ENCODE measurements at regions not wholly inside any gene's neighbourhood (a gene's known extent, or its start where the extent isn't known, plus 50 kb on each side); places are given as distances from the start of the nearest gene placed in this dataset.

GRCh38 chr12:48286665-48287064 is 64.1 kb downstream of the ZNF641 start:
- Histone ChIP-seq H3K4me1 (ENCODE audit: control insufficient read depth, insufficient read depth, low read length) (peaks cover 6% of the 10 kb centered on the region), H3K9ac (ENCODE audit: low read depth, low read length) (no peak overlapping the region), H3K9me3 (ENCODE audit: control insufficient read depth, insufficient read depth, low read length) (no peaks in the 10 kb centered on the region), H3K4me3 (ENCODE audit: low read depth, low read length) (no peak overlapping the region), H3K27me3 (ENCODE audit: control insufficient read depth, insufficient read depth, low read length) (peaks cover 48% of the 10 kb centered on the region), H3K36me3 (ENCODE audit: control insufficient read depth, insufficient read depth, low read length) (no peaks in the 10 kb centered on the region)

GRCh38 chr12:48285751-48286650 is 64.7 kb downstream of the ZNF641 start:
- no peaks in the 10 kb centered on the region for H3K9me3 ChIP-seq (ENCODE audit: control insufficient read depth, insufficient read depth, low read length)
- no peaks in the 10 kb centered on the region for H3K36me3 ChIP-seq (ENCODE audit: control insufficient read depth, insufficient read depth, low read length)
- H3K27me3 ChIP-seq (ENCODE audit: control insufficient read depth, insufficient read depth, low read length), result peaks cover 54% of the 10 kb centered on the region
- H3K9ac ChIP-seq (ENCODE audit: low read depth, low read length), result no peak overlapping the region
- peaks cover 4% of the 10 kb centered on the region for H3K4me1 ChIP-seq (ENCODE audit: control insufficient read depth, insufficient read depth, low read length)
- H3K4me3 ChIP-seq (ENCODE audit: low read depth, low read length), result no peak overlapping the region

GRCh38 chr12:48281811-48282210 is 68.9 kb downstream of the ZNF641 start:
- Histone ChIP-seq H3K36me3 (ENCODE audit: control insufficient read depth, insufficient read depth, low read length) (no peaks in the 10 kb centered on the region), H3K9me3 (ENCODE audit: control insufficient read depth, insufficient read depth, low read length) (no peaks in the 10 kb centered on the region), H3K4me1 (ENCODE audit: control insufficient read depth, insufficient read depth, low read length) (peaks cover 9% of the 10 kb centered on the region), H3K9ac (ENCODE audit: low read depth, low read length) (no peak overlapping the region), H3K4me3 (ENCODE audit: low read depth, low read length) (no peak overlapping the region), H3K27me3 (ENCODE audit: control insufficient read depth, insufficient read depth, low read length) (peaks cover 85% of the 10 kb centered on the region)

GRCh38 chr12:48280572-48280971 is 70.1 kb downstream of the ZNF641 start:
- Histone ChIP-seq H3K36me3 (ENCODE audit: control insufficient read depth, insufficient read depth, low read length) (no peaks in the 10 kb centered on the region), H3K4me1 (ENCODE audit: control insufficient read depth, insufficient read depth, low read length) (peaks cover 5% of the 10 kb centered on the region), H3K4me3 (ENCODE audit: low read depth, low read length) (no peak overlapping the region), H3K27me3 (ENCODE audit: control insufficient read depth, insufficient read depth, low read length) (peaks cover 85% of the 10 kb centered on the region), H3K9me3 (ENCODE audit: control insufficient read depth, insufficient read depth, low read length) (no peaks in the 10 kb centered on the region), H3K9ac (ENCODE audit: low read depth, low read length) (no peak overlapping the region)

- Histone ChIP-seq H3K36me3 (ENCODE audit: control insufficient read depth, insufficient read depth, low read length) (no peaks in the 10 kb centered on the region), H3K4me3 (ENCODE audit: low read depth, low read length) (no peak overlapping the region), H3K9me3 (ENCODE audit: control insufficient read depth, insufficient read depth, low read length) (no peaks in the 10 kb centered on the region), H3K27me3 (ENCODE audit: control insufficient read depth, insufficient read depth, low read length) (peaks cover 84% of the 10 kb centered on the region), H3K4me1 (ENCODE audit: control insufficient read depth, insufficient read depth, low read length) (peaks cover 5% of the 10 kb centered on the region), H3K9ac (ENCODE audit: low read depth, low read length) (no peak overlapping the region)
Measured at GRCh38 chr12:48279601-48280000, 71.1 kb downstream of the ZNF641 start.

GRCh38 chr12:48279101-48279500 is 71.6 kb downstream of the ZNF641 start:
- H3K4me3 ChIP-seq (ENCODE audit: low read depth, low read length), result no peak overlapping the region
- H3K27me3 ChIP-seq (ENCODE audit: control insufficient read depth, insufficient read depth, low read length), result peaks cover 81% of the 10 kb centered on the region
- H3K9ac ChIP-seq (ENCODE audit: low read depth, low read length), result no peak overlapping the region
- peaks cover 5% of the 10 kb centered on the region for H3K4me1 ChIP-seq (ENCODE audit: control insufficient read depth, insufficient read depth, low read length)
- no peaks in the 10 kb centered on the region for H3K36me3 ChIP-seq (ENCODE audit: control insufficient read depth, insufficient read depth, low read length)
- no peaks in the 10 kb centered on the region for H3K9me3 ChIP-seq (ENCODE audit: control insufficient read depth, insufficient read depth, low read length)

GRCh38 chr12:48276621-48277020 is 73.5 kb upstream of the OR10AD1 start:
- H3K9ac ChIP-seq (ENCODE audit: low read depth, low read length), result no peak overlapping the region
- peaks cover 5% of the 10 kb centered on the region for H3K4me1 ChIP-seq (ENCODE audit: control insufficient read depth, insufficient read depth, low read length)
- no peaks in the 10 kb centered on the region for H3K9me3 ChIP-seq (ENCODE audit: control insufficient read depth, insufficient read depth, low read length)
- peaks cover 65% of the 10 kb centered on the region for H3K27me3 ChIP-seq (ENCODE audit: control insufficient read depth, insufficient read depth, low read length)
- H3K36me3 ChIP-seq (ENCODE audit: control insufficient read depth, insufficient read depth, low read length), result no peaks in the 10 kb centered on the region
- no peak overlapping the region for H3K4me3 ChIP-seq (ENCODE audit: low read depth, low read length)

- Histone ChIP-seq H3K36me3 (ENCODE audit: control insufficient read depth, insufficient read depth, low read length) (no peaks in the 10 kb centered on the region), H3K4me3 (ENCODE audit: low read depth, low read length) (no peak overlapping the region), H3K9ac (ENCODE audit: low read depth, low read length) (no peak overlapping the region), H3K9me3 (ENCODE audit: control insufficient read depth, insufficient read depth, low read length) (no peaks in the 10 kb centered on the region), H3K4me1 (ENCODE audit: control insufficient read depth, insufficient read depth, low read length) (no peaks in the 10 kb centered on the region), H3K27me3 (ENCODE audit: control insufficient read depth, insufficient read depth, low read length) (peaks cover 25% of the 10 kb centered on the region)
Measured at GRCh38 chr12:48266826-48267225, 63.7 kb upstream of the OR10AD1 start.

- Histone ChIP-seq H3K4me1 (ENCODE audit: control insufficient read depth, insufficient read depth, low read length) (no peaks in the 10 kb centered on the region), H3K9me3 (ENCODE audit: control insufficient read depth, insufficient read depth, low read length) (no peaks in the 10 kb centered on the region), H3K9ac (ENCODE audit: low read depth, low read length) (no peak overlapping the region), H3K36me3 (ENCODE audit: control insufficient read depth, insufficient read depth, low read length) (no peaks in the 10 kb centered on the region), H3K4me3 (ENCODE audit: low read depth, low read length) (no peak overlapping the region), H3K27me3 (ENCODE audit: control insufficient read depth, insufficient read depth, low read length) (peaks cover 25% of the 10 kb centered on the region)
Measured at GRCh38 chr12:48265777-48266176, 62.7 kb upstream of the OR10AD1 start.

- Histone ChIP-seq H3K27me3 (ENCODE audit: control insufficient read depth, insufficient read depth, low read length) (peaks cover 14% of the 10 kb centered on the region), H3K36me3 (ENCODE audit: control insufficient read depth, insufficient read depth, low read length) (no peaks in the 10 kb centered on the region), H3K9ac (ENCODE audit: low read depth, low read length) (no peak overlapping the region), H3K4me3 (ENCODE audit: low read depth, low read length) (no peak overlapping the region), H3K9me3 (ENCODE audit: control insufficient read depth, insufficient read depth, low read length) (no peaks in the 10 kb centered on the region), H3K4me1 (ENCODE audit: control insufficient read depth, insufficient read depth, low read length) (no peaks in the 10 kb centered on the region)
Measured at GRCh38 chr12:48263617-48264016, 60.5 kb upstream of the OR10AD1 start.

GRCh38 chr12:48261773-48262172 is 58.7 kb upstream of the OR10AD1 start:
- peaks cover 9% of the 10 kb centered on the region for H3K27me3 ChIP-seq (ENCODE audit: control insufficient read depth, insufficient read depth, low read length)
- no peak overlapping the region for H3K4me3 ChIP-seq (ENCODE audit: low read depth, low read length)
- no peaks in the 10 kb centered on the region for H3K36me3 ChIP-seq (ENCODE audit: control insufficient read depth, insufficient read depth, low read length)
- no peaks in the 10 kb centered on the region for H3K4me1 ChIP-seq (ENCODE audit: control insufficient read depth, insufficient read depth, low read length)
- no peaks in the 10 kb centered on the region for H3K9me3 ChIP-seq (ENCODE audit: control insufficient read depth, insufficient read depth, low read length)
- H3K9ac ChIP-seq (ENCODE audit: low read depth, low read length), result no peak overlapping the region
